GM12875 (cell line): ENCODE measurements at regions not wholly inside any gene's neighbourhood (a gene's known extent, or its start where the extent isn't known, plus 50 kb on each side); places are given as distances from the start of the nearest gene placed in this dataset.

Source experiments
- H3K4me3 ChIP-seq: one replicate; pipeline ENCODE4 v1.5.1; 2011; ENCODE audit warnings: low read depth, low read length, control low read depth
- TF ChIP-seq, protein P1 (sequence below): IDR thresholded peaks from 2 replicates; pipeline ENCODE4 v1.5.1; 2011; ENCODE audit warnings: low read depth, mild to moderate bottlenecking, control low read depth, inconsistent platforms, low read length, moderate library complexity, borderline replicate concordance; ENCODE audit not compliant: insufficient read depth

DNA sequence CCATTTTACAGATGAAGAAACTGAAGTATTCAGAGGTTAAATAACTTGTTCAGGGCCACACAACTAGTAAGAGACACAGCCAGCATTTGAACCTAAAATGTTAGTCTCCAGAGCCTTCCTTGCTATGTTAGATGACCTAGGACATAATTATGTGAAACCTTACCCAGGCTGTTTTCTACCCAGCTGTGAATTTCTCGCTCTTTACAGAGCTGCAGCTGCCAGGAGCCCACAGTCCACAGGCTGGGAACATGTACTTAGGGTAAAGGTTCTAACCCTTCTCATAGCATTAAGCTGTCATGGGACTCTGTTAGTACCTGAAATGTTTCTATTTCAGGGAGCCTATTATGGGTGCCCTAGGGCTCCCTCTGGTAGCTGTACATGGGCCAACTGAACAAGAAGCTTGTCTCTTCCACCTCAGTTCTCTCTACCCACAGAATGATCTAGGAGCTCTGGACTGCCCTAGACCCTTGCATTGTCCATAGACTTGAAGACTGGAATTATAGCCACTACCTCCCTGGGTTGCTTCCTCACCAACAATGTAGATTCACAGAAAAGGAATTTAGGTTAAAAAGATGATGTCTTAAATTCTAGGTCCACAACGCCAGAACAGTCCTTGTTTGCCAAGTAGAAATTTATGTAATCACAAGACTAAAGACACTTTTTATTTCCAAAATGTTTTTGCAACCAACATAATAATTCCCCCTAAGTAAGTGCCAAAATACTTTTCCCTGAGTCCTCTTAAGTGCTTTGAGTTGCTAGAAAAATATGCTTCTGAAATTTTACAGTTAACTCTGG is 262.9 kb downstream of the PIK3R1 start:
- TF ChIP-seq, protein P1, sequence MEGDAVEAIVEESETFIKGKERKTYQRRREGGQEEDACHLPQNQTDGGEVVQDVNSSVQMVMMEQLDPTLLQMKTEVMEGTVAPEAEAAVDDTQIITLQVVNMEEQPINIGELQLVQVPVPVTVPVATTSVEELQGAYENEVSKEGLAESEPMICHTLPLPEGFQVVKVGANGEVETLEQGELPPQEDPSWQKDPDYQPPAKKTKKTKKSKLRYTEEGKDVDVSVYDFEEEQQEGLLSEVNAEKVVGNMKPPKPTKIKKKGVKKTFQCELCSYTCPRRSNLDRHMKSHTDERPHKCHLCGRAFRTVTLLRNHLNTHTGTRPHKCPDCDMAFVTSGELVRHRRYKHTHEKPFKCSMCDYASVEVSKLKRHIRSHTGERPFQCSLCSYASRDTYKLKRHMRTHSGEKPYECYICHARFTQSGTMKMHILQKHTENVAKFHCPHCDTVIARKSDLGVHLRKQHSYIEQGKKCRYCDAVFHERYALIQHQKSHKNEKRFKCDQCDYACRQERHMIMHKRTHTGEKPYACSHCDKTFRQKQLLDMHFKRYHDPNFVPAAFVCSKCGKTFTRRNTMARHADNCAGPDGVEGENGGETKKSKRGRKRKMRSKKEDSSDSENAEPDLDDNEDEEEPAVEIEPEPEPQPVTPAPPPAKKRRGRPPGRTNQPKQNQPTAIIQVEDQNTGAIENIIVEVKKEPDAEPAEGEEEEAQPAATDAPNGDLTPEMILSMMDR = no peak

DNA sequence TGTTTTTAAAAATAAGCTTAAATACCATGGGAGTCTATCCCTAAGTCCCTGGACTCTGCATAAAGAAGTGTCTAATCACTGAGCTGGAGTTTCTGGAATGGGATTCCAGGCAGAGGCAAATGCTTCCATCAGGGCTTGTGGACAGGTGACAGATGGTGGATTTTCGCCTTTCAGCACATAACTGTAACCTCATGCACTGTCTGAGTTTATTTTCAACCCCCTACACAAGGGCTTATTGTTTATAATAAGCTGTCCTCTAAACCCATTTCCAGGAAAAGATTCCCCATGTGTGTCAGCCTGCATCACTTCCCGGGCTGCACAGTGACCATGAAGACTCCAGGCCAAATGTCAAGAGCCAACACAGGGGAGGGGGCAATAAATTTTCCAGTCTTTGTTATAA is 264.0 kb downstream of the PIK3R1 start:
- no peak overlapping the region for H3K4me3 ChIP-seq
- TF ChIP-seq, protein P1 = no peak

More for the DNA sequence above, 262.9 kb downstream of the PIK3R1 start:
- no peak overlapping the region for H3K4me3 ChIP-seq

DNA sequence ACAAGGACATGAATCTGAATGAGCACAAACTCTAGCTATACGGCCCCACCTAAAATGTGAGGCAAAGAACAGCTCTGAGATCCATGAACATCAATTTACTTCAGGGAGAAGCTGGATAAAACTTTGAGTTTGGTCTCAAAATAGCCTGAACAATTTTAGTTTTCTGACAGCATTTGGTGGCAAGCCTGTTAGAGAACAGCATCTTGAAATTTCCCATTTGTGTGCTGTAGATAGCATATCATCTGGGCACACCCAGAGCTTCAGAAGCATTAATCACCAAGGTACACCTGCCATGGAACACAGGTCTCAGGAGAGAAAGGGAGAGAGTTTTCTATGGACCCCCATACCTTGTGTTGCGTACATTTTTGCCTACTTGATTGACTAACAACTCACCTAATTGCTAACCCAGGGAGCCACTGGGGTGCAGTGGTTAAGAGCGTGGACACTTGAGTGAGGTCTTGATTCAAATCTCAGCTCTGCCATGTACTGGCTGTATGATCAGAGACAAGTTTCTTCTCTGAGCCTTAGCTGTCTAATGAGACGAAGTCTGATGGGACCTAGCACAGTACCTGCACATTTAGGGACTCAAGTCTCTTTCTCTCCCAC is 264.9 kb downstream of the PIK3R1 start:
- TF ChIP-seq, protein P1 = no peak
- no peak overlapping the region for H3K4me3 ChIP-seq

DNA sequence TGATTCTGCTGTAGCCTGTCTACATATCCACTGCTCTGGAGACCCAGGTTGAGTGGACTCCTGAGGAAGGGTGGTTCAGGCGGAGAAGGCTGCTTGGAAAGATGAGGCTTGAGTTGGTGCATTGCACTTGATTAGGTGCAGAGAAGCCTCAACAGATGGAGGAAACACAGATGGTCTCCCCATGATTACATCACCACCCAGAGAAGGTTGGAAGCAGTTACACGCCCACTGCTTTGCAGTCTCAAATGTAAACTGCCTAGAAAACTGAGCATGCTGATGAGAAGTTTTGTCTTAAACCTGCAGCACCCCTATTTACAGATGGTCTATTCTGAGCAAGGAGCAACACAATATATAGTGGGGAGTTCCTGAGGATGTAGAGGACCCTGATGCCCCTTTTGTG is 266.6 kb downstream of the PIK3R1 start:
- H3K4me3 ChIP-seq = no peak overlapping the region
- TF ChIP-seq, protein P1 = no peak

DNA sequence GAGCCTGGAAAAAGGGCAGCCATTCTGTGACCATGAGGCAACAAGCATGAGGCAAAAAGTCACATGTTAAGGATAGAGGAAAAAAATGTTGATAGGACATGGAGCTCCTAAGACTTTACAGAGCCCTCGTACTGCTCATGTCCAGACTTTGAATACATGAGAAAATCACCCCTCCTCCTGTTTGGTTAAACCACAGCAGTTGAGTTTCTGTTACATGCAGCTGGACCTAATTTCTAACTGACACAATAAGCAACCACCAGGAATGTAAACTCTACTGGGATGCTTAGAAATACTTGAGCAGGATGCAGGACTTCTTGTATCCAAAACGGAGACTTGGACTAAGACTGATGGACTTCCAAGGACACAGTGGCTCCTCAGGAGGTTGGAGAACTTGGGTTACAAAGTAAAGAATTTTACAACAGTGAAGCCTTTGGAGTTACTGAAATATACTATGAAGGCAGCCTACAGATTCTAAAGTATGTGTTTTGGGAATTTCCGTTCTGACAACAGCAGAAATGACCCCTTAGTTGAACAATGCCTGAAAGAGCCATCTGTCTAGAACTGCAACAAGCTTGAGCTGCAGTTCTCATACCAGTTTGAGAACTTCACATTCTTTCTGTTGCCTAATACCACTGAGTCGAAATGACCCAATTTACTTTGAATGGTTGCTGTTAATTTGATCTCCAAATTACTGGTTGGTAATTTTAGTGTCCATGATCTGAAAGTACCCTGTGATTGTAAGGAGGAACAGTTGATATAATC is 268.9 kb downstream of the PIK3R1 start:
- no peak overlapping the region for H3K4me3 ChIP-seq
- TF ChIP-seq, protein P1 = no peak

DNA sequence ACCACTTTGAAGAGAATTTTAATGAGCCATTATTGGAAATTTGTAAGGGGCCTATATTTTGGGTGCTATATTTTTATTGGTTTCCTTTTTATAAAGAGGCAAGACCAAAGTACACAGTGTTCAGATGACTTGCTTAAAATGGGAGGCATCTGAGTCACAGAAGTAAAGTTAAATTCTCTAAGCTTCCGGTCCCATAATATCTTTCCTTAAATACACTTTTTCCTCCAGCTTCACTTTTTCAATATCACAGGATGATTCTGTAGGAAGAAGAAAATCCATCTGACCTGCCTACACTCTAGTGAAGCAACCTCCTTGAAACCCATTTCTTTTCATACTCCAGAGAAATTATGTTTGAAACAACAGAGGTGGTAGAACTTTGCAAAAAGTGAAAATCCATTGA is 274.0 kb downstream of the PIK3R1 start:
- H3K4me3 ChIP-seq = no peak overlapping the region
- TF ChIP-seq, protein P1 = no peak
